BE2C (cell line): ENCODE measurements at regions not wholly inside any gene's neighbourhood (a gene's known extent, or its start where the extent isn't known, plus 50 kb on each side); places are given as distances from the start of the nearest gene placed in this dataset.

Experiments used
- DNase-seq: peaks from one replicate; pipeline ENCODE4 v3.0.0-alpha.2; 2020
- H3K27me3 ChIP-seq: fragments of 250-450 bp; sonication (Bioruptor Pico); 2 replicates; pipeline ENCODE4 v1.5.1; 2020; ENCODE audit warnings: mild to moderate bottlenecking
- H3K36me3 ChIP-seq: fragments of 250-450 bp; sonication (Bioruptor Pico); 2 replicates; pipeline ENCODE4 v1.5.1; 2020; ENCODE audit warnings: mild to moderate bottlenecking
- H3K4me1 ChIP-seq: fragments of 250-450 bp; sonication (Bioruptor Pico); 2 replicates; pipeline ENCODE4 v1.5.1; 2020
- H3K4me3 ChIP-seq: 2 replicates; pipeline ENCODE4 v1.5.1; 2011; ENCODE audit warnings: low read depth, low read length
- H3K9me3 ChIP-seq: fragments of 250-450 bp; sonication (Bioruptor Pico); 2 replicates; pipeline ENCODE4 v1.5.1; 2020
- CTCF ChIP-seq: IDR thresholded peaks from 2 replicates; pipeline ENCODE4 v1.5.1; 2012; ENCODE audit warnings: mild to moderate bottlenecking, low read depth, low read length

- Histone ChIP-seq H3K4me1 (no peaks in the 10 kb centered on the region), H3K9me3 (no peaks in the 10 kb centered on the region), H3K36me3 (no peaks in the 10 kb centered on the region), H3K4me3 (no peak overlapping the region), H3K27me3 (no peaks in the 10 kb centered on the region; the same call in 1 of the 2 replicates)
- TF ChIP-seq CTCF = no peak
- DNase-seq = no peak
Observed at GRCh38 chr3:144622845-144623244, 651.2 kb downstream of the DIPK2A start.

GRCh38 chr3:144624656-144625055 lies 653.0 kb downstream of the DIPK2A start:
- no peak for TF ChIP-seq CTCF

GRCh38 chr3:144626835-144627234 lies 655.2 kb downstream of the DIPK2A start:
- Histone ChIP-seq H3K9me3 (no peaks in the 10 kb centered on the region), H3K27me3 (no peaks in the 10 kb centered on the region; the same call in none of the 2 replicates), H3K36me3 (no peaks in the 10 kb centered on the region), H3K4me1 (no peaks in the 10 kb centered on the region), H3K4me3 (no peak overlapping the region)
- TF ChIP-seq CTCF = no peak
- DNase-seq = no peak

More at GRCh38 chr3:144624656-144625055, 653.0 kb downstream of the DIPK2A start:
- no peaks in the 10 kb centered on the region for H3K4me1 ChIP-seq
- H3K36me3 ChIP-seq = no peaks in the 10 kb centered on the region
- H3K9me3 ChIP-seq = no peaks in the 10 kb centered on the region
- no peak for DNase-seq
- no peaks in the 10 kb centered on the region; the same call in 1 of the 2 replicates for H3K27me3 ChIP-seq
- no peak overlapping the region for H3K4me3 ChIP-seq

- no peak for TF ChIP-seq CTCF
- Histone ChIP-seq H3K4me3 (no peak overlapping the region), H3K27me3 (no peaks in the 10 kb centered on the region; the same call in none of the 2 replicates), H3K9me3 (no peaks in the 10 kb centered on the region), H3K4me1 (no peaks in the 10 kb centered on the region), H3K36me3 (no peaks in the 10 kb centered on the region)
- DNase-seq = no peak
Observed at GRCh38 chr3:144629381-144629780, 657.8 kb downstream of the DIPK2A start.

- no peaks in the 10 kb centered on the region for H3K4me1 ChIP-seq
- no peaks in the 10 kb centered on the region for H3K9me3 ChIP-seq
- H3K4me3 ChIP-seq = no peak overlapping the region
- no peaks in the 10 kb centered on the region for H3K27me3 ChIP-seq
- peak; percentile 13 for DNase-seq
- TF ChIP-seq CTCF = peak; percentile 18; the same call in 1 of the 2 replicates
- H3K36me3 ChIP-seq = no peaks in the 10 kb centered on the region
Observed at GRCh38 chr3:144636833-144637232, 665.2 kb downstream of the DIPK2A start.

GRCh38 chr3:144638009-144638408 lies 666.4 kb downstream of the DIPK2A start:
- Histone ChIP-seq H3K36me3 (no peaks in the 10 kb centered on the region), H3K9me3 (no peaks in the 10 kb centered on the region), H3K27me3 (no peaks in the 10 kb centered on the region), H3K4me3 (no peak overlapping the region), H3K4me1 (no peaks in the 10 kb centered on the region)
- no peak for TF ChIP-seq CTCF
- DNase-seq = no peak
